ENCODE measurements at regions not wholly inside any gene's neighbourhood (a gene's known extent, or its start where the extent isn't known, plus 50 kb on each side); places are given as distances from the start of the nearest gene placed in this dataset.

GRCh38 chr10:90982406-90983008, 61.6 kb upstream of the ANKRD1 start:
- TF ChIP-seq CTCF (conservative IDR thresholded peaks at IDR 0.05; ENCODE audit: low read length) (no peak), EZH2phosphoT487 (IDR thresholded peaks at IDR 0.05; ENCODE audit: borderline replicate concordance) (no peak)

Data from Loucy (cell line).